Ishikawa (cell line): ENCODE measurements at regions not wholly inside any gene's neighbourhood (a gene's known extent, or its start where the extent isn't known, plus 50 kb on each side); places are given as distances from the start of the nearest gene placed in this dataset.

ENCODE experiments used
- CEBPB ChIP-seq: IDR thresholded peaks from 2 replicates; pipeline ENCODE4 v1.6.1; 2012
- EP300 ChIP-seq: IDR thresholded peaks from 2 replicates; pipeline ENCODE4 v1.6.1; 2012; ENCODE audit warnings: borderline replicate concordance
- NFIC ChIP-seq: IDR thresholded peaks from 2 replicates; pipeline ENCODE4 v1.6.1; 2012
- TAF1 ChIP-seq: IDR thresholded peaks from 2 replicates; pipeline ENCODE4 v1.6.1; 2012; ENCODE audit warnings: low read depth, mild to moderate bottlenecking
- TCF12 ChIP-seq: IDR thresholded peaks from 2 replicates; pipeline ENCODE4 v1.6.1; 2012; ENCODE audit warnings: low read depth
- TEAD4 ChIP-seq: IDR thresholded peaks from 2 replicates; pipeline ENCODE4 v1.6.1; 2012
- YY1 ChIP-seq: IDR thresholded peaks from 2 replicates; pipeline ENCODE4 v1.6.1; 2012; ENCODE audit warnings: low read depth
- ZBTB7A ChIP-seq: IDR thresholded peaks from 2 replicates; pipeline ENCODE4 v1.6.1; 2012; ENCODE audit warnings: low read depth
- TF ChIP-seq, protein P1 (sequence below): IDR thresholded peaks from 2 replicates; pipeline ENCODE4 v1.6.1; 2012
- TF ChIP-seq, protein P2 (sequence below): IDR thresholded peaks from 2 replicates; pipeline ENCODE4 v1.6.1; 2012; ENCODE audit warnings: low read depth, mild to moderate bottlenecking

DNA sequence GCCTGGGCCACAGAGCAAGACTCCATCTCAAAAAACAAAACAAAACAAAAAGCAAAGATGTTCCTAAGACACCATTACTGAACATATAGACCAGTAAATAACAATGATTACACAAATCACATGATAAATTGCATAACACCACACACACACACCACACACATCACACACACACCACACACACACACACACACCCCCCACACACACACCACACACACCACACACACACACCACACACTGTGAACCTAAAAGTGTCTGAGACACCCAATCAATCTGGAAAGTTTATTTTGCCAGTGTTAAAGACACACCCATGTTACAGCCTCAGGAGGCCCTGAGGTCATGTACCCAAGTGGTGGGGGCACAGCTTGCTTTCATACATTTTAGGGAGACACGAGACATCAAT is 62.6 kb upstream of the ASAP2 start:
- TF ChIP-seq ZBTB7A (no peak), EP300 (no peak), TEAD4 (no peak), YY1 (no peak), TAF1 (no peak), NFIC (no peak), CEBPB (no peak), TCF12 (no peak)
- TF ChIP-seq, protein P1, sequence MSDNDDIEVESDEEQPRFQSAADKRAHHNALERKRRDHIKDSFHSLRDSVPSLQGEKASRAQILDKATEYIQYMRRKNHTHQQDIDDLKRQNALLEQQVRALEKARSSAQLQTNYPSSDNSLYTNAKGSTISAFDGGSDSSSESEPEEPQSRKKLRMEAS: no peak
- TF ChIP-seq, protein P2, sequence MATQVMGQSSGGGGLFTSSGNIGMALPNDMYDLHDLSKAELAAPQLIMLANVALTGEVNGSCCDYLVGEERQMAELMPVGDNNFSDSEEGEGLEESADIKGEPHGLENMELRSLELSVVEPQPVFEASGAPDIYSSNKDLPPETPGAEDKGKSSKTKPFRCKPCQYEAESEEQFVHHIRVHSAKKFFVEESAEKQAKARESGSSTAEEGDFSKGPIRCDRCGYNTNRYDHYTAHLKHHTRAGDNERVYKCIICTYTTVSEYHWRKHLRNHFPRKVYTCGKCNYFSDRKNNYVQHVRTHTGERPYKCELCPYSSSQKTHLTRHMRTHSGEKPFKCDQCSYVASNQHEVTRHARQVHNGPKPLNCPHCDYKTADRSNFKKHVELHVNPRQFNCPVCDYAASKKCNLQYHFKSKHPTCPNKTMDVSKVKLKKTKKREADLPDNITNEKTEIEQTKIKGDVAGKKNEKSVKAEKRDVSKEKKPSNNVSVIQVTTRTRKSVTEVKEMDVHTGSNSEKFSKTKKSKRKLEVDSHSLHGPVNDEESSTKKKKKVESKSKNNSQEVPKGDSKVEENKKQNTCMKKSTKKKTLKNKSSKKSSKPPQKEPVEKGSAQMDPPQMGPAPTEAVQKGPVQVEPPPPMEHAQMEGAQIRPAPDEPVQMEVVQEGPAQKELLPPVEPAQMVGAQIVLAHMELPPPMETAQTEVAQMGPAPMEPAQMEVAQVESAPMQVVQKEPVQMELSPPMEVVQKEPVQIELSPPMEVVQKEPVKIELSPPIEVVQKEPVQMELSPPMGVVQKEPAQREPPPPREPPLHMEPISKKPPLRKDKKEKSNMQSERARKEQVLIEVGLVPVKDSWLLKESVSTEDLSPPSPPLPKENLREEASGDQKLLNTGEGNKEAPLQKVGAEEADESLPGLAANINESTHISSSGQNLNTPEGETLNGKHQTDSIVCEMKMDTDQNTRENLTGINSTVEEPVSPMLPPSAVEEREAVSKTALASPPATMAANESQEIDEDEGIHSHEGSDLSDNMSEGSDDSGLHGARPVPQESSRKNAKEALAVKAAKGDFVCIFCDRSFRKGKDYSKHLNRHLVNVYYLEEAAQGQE: no peak
